GM21619 (cell line): ENCODE measurements at regions not wholly inside any gene's neighbourhood (a gene's known extent, or its start where the extent isn't known, plus 50 kb on each side); places are given as distances from the start of the nearest gene placed in this dataset.

ENCODE experiments used
- ATAC-seq: cut with Tn5 transposase; IDR thresholded peaks from one replicate; pipeline ENCODE4 v1.9.1; 2021; ENCODE audit not compliant: unreplicated experiment

DNA sequence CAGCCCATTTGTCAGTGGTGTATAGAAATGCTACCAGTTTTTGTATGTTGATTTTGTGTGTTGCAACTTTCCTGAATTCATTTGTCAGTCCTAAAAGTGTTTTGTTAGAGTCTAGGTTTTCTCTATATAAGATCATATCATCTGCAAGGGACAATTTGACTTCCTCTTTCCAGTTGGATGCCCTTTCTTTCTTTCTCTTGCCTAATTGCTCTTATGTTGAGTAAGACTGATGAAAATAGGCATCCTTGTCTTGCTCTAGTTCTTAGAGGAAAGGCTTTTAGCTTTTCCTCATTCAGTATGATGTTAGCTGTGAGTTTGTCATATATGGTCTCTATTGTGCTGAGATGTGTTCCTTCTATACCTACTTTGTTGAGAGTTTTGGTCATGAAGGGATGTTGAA lies 161.7 kb upstream of the TPK1 start:
- ATAC-seq = no peak

DNA sequence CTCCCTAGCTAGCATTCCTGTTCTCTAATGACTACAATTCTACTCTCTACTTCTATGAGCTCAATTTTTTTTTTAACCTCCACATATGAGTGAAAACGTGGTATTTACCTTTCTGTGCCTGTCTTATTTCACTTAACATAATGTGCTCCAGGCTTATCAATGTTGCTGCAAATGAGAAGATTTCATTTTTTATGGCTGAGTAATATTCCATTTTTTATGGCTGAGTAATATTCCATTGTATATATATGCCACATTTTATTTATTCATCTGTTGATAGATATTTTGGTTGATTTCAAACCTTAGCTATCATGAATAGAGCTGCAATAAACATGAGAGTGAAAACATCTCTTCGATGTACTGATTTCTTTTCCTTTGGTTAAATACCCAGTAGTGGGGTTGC lies 159.6 kb upstream of the TPK1 start:
- ATAC-seq = no peak

DNA sequence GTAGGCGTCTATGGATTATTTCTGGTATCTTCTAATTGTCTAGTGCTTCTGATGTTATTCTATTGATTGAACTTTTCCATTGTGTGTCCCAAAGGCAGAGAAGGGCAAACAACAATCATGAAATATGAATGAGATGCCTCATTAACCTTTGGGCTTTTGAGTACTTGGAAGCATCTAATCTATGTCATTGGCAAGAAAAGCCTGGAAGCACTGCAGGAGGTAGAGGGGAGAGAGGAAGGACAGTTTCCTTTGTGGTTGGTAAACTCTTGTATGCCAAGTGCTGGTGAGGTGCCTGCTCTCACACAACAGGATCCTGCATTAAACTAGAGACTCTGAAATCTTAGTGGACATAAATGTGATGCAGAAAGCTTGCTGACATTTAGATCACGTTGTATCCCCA lies 155.2 kb upstream of the TPK1 start:
- no peak for ATAC-seq

DNA sequence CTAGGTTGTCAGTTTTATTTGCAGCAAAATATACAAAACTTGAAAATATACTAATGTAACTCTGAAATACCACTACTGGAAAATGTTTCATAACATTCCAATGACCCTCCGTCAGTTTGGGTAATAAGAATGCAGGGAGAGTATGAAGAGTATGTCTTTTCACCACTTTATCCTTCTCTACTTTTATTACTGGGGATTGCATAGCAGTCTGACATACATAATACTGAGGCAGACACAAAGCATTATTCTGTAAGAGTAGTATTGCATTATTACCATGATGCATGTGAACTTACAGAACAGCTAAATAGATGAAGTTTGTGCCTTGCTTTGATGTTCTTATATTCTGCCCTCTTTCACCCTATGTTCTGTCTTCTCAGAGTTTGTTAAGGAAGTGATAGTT lies 151.8 kb upstream of the TPK1 start:
- ATAC-seq = no peak

DNA sequence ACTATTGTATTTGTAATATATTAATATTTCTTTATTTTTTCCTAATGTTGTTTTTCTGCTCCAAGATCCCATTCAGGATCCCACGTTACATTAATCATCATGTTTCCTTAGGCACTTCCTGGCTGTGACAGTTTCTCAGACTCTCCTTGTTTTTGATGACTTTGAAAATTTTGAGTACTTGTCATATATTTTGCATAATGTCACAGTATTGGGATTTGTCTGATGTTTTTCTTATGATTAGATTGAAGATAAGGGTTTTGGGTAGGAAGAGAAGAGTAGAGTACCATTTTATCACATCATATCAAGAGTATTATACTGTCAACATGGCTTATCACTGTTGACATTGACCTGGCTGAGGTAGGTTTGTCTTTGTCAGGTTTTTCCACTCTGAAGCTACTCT lies 146.3 kb upstream of the TPK1 start:
- ATAC-seq = no peak

DNA sequence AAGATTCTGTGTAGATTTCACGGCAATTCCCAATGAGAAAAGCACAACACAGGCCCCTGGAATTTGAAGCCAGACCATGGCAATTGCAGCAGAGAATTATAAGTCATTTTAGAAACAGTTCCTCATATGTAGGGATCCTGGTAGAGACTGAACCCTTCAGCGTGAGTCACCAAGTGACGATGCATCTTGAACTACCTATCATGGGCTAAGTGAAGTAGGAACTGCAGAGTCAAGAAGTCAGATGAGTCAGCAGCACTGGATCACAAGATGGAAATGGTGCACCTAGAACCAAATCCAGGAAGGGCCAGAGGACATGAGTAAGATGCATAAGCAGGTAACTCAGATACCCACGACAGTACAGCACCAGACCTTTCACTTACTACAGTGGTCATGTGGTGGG lies 140.0 kb upstream of the TPK1 start:
- no peak for ATAC-seq

DNA sequence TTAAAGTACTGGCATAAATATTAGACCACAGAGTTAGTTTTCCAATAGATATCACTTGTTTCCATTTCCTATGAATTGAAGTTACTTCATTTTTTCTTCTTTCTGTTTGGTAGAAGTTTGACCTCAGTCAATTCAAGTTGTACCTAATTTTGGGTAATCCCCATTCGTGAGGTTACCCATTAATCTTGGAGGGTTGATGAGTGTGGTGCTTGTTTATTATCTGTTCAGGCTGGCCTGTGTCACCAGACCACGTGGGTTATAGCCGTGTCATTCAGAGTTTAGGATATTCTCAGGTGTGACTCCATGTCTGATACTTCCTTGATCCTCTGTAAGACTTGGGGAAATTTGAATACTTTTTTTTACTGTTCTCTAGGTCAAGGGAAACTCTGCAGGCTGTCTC lies 133.9 kb upstream of the TPK1 start:
- ATAC-seq = no peak

DNA sequence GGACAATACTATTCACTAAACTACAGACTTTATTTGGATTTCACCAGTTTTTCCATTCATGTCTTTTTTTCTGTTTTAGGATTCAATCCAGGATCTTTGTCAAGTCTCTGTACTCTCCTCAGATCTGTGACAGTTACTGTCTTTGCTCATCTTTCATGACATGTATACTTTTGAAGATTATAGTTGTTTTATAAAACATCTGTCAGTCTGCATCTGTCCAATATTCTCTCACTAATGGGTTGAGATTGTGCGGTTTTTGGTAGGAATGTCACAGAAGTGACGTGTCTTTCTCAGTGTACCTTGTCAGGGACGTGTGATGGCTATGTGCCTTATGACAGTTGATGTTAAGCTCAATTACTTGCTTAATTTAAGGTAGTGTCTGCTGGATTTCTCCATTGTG lies 124.9 kb upstream of the TPK1 start:
- no peak for ATAC-seq

DNA sequence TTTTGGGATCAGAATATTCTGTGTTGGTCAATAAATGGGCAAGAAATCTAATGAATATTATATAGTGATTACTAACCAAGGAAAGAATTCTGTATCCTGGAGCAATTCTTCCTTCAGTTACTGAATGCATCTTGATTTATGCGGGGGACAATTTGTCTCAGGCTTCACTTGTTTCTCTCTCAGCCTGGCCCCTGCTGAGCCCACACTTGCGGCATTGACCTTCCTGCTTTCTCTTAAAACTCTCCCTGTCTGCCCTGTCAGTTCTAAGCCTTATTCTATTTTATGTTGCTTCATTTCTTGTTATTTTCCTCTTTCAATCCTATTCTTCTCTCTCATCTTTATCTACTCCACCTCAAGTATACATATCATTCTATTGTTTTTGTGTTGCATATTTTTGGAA lies 122.1 kb upstream of the TPK1 start:
- no peak for ATAC-seq

DNA sequence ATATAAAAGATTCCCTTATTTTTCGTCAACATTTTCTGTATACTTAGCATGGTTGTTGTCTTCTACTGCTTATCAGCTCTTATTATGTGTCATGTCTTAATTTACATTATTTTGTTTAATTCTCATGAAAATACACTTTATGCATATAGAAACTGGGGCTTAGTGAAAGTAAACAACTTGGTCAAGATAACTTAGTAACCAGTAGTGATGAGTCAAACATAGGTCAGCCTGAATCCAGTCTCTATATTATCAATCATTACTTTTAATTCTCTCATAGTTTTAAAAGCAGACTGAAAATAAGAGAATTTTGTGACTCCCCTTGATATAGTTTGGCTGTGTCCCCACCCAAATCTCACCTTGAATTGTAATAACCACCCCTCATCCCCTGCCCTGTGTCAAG lies 119.6 kb upstream of the TPK1 start:
- no peak for ATAC-seq

DNA sequence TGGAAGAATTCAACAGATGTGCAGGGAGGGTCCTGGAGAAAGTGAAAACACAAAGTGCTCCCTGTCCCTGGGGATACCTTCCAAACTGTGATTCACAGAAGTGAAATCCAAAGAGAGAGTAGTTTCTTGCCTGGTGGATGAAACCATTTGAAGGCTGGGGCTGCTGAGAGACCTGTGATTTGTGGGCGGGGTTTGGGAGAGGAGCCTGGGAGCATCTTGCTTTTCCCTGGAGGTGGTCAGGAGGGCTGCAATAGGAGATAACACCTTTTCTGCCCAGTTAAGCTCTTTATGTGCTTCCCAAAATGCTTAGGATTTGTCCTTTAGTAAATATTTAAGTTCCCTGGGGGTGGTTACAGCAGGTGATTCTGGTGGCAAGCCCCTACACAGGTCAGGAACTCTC lies 105.3 kb upstream of the TPK1 start:
- no peak for ATAC-seq

DNA sequence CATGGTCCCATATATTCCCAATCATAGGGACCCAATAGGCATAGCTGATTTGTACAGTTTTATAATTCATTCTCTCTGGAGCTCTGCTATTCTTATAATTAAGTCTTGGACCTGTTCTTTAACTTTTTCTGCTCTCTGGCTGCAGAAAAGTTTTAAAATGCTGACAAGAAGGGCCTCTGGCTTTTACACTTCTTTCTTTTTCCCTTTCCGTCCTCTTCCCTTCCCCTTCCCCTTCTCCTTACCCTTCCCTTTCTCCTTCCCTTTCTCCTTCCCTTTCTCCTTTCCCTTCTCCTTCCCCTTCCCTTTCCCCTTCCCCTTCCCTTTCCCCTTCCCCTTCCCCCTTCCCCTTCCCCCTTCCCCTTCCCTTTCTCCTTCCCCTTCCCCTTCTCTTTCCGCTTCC lies 101.3 kb upstream of the TPK1 start:
- no peak for ATAC-seq

DNA sequence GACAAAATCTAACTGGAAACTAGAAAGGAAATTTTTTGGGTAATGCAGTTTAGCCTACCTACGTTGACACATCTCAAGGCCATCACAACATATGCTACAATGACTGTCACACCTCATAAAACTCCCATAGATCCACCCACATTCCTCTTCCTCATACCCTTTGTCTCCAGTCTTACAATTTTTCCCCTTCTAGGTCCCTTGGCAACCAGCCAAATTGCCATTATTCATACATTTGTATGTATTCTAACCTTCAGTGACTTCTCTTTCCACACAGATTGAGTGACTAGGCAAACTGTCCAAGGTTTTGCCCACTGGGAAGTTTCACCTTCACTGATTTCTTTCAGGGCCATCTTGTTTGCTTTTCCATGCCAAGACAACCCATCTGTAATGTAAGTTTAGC lies 100.5 kb upstream of the TPK1 start:
- ATAC-seq = no peak

DNA sequence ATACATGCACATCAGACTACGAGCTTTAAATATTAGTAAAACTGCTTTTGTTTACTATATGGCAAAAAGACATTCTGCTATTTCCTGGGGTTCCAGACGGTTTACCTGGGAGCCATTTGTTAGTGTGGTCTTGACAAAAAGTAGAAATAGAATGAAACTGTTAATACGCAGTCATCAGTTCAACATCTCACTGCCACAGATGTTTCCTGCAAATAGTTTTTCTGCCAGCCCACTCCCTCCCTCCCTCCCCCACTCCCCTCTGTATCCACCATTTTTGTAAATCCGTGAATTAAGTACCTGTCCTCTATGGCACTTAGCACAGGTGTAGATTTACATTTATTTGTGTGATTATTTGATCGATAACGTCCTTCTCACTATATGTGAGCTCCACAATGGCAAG lies 74.6 kb upstream of the TPK1 start:
- no peak for ATAC-seq

DNA sequence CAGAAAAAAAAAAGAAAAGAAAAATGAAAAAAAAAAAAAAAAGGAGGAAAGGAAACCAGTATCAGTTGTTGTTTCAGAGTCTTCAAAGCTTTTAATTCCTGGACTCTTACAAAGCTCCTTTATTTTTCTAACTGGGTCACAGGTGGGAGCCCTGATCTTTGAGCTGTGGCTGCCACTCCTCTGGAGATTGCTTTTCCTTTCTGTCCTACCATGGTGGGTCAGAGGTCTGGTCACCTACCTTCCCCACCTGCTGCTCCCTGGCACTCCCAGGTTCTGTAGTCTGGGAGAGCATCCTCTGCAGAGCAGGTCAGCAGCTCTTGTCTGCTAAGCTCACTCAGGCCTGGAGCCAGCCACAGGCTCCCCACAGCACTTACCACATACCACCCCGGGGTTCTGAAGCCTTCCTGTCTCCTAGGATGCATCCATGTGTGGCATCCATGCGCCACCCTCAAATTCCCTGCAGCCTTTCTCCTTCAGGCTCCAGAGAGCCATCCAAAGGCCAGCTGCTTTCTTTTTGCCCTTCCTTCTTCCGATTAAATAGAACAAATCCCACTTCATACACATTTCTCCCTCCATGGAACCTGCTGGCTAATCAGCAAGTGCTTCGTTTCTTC lies 73.2 kb upstream of the TPK1 start:
- ATAC-seq = no peak

DNA sequence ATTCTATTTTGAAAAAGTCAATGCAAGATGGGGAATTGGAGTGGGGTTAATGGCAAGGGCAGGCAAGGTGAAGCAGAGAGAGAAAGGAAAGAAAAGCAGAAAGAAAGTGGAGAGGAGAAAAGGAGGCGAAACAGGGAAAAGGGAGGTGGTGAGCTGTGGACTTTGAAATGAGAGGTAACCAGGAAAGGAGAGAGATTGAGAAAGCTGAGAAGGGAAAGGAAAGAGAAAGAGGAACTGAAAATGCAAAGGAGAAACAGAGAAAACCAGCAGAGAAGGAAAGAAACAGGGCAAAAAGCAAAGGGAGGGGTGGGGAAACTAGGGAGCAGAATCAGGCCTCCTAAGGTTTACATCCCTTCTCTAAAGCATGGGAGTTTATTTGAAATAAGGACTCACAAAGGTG lies 72.5 kb upstream of the TPK1 start:
- ATAC-seq = no peak

DNA sequence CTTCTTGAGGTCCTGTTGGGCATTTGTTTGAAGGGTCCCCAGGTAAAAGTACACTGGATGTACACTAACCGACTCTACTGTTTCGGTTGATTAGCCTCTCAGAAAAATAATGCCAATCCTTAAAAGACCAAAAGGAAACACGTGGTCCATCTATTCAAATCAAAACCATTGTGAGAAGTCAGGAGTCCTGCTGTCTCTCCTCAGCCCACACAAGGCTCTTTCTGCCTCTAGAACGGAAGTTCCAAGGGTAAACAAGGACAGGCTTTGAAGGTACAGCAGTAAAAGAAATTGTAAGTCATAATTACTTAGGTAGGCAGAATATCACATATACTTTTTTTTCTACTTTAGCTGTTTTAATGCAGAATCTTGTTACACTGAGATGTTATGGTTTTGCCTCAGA lies 71.7 kb upstream of the TPK1 start:
- ATAC-seq = peak; percentile 82

DNA sequence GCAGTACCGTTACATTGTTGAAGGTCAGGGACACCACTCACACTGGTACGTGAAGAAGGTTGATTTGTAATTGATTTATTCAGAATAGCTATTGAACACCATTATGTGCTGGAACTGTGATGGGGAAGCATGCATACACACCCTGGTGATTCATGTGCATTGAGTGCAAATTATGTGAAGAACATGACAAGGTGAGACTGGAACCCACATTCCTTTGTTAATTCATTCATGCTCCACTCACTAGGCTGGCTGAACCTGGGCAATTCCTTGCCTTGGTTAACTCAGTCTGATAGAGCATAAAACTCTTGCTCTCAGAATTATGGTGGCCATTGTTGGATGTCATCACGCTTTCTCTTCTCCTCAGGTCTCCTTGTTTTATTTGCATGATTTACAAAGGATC lies 67.3 kb upstream of the TPK1 start:
- ATAC-seq = no peak

DNA sequence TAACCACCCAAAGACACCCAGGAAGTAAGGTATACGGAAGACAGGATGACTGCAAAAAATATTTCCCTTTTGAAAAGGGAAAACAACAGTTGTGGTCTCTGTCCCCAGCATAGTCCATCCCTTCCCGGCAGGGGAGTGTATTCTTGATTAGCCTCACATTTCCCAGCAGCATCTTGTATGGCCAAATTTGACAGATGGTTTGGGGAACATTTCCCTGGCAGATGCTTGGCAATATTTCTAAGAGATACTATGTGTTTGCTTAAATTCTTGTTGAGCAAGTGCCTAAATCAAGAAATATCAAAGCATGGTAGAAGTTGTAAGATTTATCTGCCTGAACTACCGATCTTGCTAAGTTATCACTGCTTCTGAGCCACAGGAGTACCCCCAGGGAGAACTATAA lies 56.9 kb upstream of the TPK1 start:
- no peak for ATAC-seq
